Osteoblast (primary cell): ENCODE measurements at regions not wholly inside any gene's neighbourhood (a gene's known extent, or its start where the extent isn't known, plus 50 kb on each side); places are given as distances from the start of the nearest gene placed in this dataset.

ENCODE experiments used
- DNase-seq: peaks from one replicate; pipeline ENCODE4 v3.0.0; 2011; ENCODE audit warnings: low spot score, mixed read lengths; ENCODE audit not compliant: insufficient read length; ENCODE audit errors: missing footprints
- H2AFZ ChIP-seq: 2 replicates; pipeline ENCODE4 v1.6.0; 2011; ENCODE audit warnings: mild to moderate bottlenecking, low read length
- H3K27ac ChIP-seq: 2 replicates; pipeline ENCODE4 v1.5.1; 2011; ENCODE audit warnings: mild to moderate bottlenecking, low read depth, low read length, moderate library complexity
- H3K27me3 ChIP-seq: 2 replicates; pipeline ENCODE4 v1.6.0; 2012; ENCODE audit warnings: mild to moderate bottlenecking, control low read depth, inconsistent platforms, low read length, moderate library complexity; ENCODE audit not compliant: insufficient read depth
- H3K36me3 ChIP-seq: 2 replicates; pipeline ENCODE4 v1.5.1; 2011; ENCODE audit warnings: mild to moderate bottlenecking, low read length, control low read depth, moderate library complexity; ENCODE audit not compliant: insufficient read depth
- H3K4me1 ChIP-seq: 2 replicates; pipeline ENCODE4 v1.5.1; 2011; ENCODE audit warnings: mild to moderate bottlenecking, low read length, control low read depth, moderate library complexity; ENCODE audit not compliant: insufficient read depth
- H3K4me2 ChIP-seq: 2 replicates; pipeline ENCODE4 v1.6.0; 2011; ENCODE audit warnings: mild to moderate bottlenecking, low read length; ENCODE audit not compliant: insufficient read depth
- H3K4me3 ChIP-seq: fragments of 200-600 bp; sonication (generic); 3 replicates; pipeline ENCODE4 v1.5.1; 2012; ENCODE audit warnings: mild to moderate bottlenecking, low read length, inconsistent platforms; ENCODE audit not compliant: insufficient read depth
- H3K79me2 ChIP-seq: 2 replicates; pipeline ENCODE4 v1.6.0; 2012; ENCODE audit warnings: mild to moderate bottlenecking, low read length, control low read depth, inconsistent platforms; ENCODE audit not compliant: insufficient read depth
- H3K9me3 ChIP-seq: 2 replicates; pipeline ENCODE4 v1.5.1; 2011; ENCODE audit warnings: low read depth, low read length, control low read depth
- H4K20me1 ChIP-seq: 2 replicates; pipeline ENCODE4 v1.6.0; 2012; ENCODE audit warnings: mild to moderate bottlenecking, low read length, control low read depth; ENCODE audit not compliant: insufficient read depth
- TF ChIP-seq, protein P1 (sequence below): IDR thresholded peaks from 2 replicates; pipeline ENCODE4 v1.5.1; 2011; ENCODE audit warnings: mild to moderate bottlenecking, low read depth, low read length, moderate library complexity; ENCODE audit errors: extremely low read depth

DNA sequence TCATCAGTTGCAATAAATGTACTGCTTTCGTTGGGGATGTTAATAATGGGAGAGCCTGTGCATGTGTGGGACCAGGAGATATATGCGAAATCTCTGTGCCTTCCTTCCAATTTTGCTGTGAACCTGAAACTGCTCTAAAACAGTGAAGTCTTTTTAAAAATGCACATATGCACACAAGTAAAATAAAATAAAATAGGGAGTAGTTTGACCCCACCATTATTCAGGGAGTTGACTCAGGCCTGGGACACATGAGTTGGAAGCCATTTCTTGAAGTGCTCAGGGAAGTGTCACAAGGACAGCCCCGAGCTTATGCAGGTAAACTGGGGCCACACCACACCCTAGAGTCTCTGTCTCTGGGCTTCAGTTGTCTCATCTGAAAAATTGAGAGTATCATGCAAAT, 183.1 kb upstream of the POU2AF2 start:
- no peaks in the 10 kb centered on the region for H4K20me1 ChIP-seq
- no peak overlapping the region for H2AFZ ChIP-seq
- H3K4me1 ChIP-seq: peaks cover 2% of the 10 kb centered on the region
- no peak for DNase-seq
- H3K4me2 ChIP-seq: no peak overlapping the region
- no peaks in the 10 kb centered on the region for H3K27me3 ChIP-seq
- no peaks in the 10 kb centered on the region for H3K36me3 ChIP-seq
- no peak overlapping the region for H3K27ac ChIP-seq
- no peaks in the 10 kb centered on the region for H3K79me2 ChIP-seq
- H3K4me3 ChIP-seq: no peak overlapping the region
- TF ChIP-seq, protein P1, sequence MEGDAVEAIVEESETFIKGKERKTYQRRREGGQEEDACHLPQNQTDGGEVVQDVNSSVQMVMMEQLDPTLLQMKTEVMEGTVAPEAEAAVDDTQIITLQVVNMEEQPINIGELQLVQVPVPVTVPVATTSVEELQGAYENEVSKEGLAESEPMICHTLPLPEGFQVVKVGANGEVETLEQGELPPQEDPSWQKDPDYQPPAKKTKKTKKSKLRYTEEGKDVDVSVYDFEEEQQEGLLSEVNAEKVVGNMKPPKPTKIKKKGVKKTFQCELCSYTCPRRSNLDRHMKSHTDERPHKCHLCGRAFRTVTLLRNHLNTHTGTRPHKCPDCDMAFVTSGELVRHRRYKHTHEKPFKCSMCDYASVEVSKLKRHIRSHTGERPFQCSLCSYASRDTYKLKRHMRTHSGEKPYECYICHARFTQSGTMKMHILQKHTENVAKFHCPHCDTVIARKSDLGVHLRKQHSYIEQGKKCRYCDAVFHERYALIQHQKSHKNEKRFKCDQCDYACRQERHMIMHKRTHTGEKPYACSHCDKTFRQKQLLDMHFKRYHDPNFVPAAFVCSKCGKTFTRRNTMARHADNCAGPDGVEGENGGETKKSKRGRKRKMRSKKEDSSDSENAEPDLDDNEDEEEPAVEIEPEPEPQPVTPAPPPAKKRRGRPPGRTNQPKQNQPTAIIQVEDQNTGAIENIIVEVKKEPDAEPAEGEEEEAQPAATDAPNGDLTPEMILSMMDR: no peak
- H3K9me3 ChIP-seq: no peaks in the 10 kb centered on the region

DNA sequence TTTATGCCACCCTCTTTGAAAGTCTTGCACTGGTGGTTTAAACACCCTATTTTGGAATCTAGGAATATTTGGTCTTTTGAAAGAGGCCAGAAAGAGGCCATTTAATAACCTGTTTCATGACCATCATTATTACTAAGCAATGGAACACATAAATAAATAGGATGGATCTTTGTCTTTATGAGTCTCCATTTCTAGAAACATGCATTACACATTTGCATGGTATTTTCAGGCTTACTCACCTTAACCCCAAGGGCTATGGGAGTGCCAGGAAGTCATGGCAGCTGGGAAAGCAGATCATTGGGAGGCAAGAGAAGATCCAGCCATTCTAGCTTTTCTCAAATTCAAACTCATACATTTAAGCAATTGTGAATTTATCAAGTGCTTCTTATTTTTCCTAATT, 185.8 kb upstream of the POU2AF2 start:
- H3K27me3 ChIP-seq: no peaks in the 10 kb centered on the region
- no peaks in the 10 kb centered on the region for H3K9me3 ChIP-seq
- H2AFZ ChIP-seq: no peak overlapping the region
- H3K4me3 ChIP-seq: no peak overlapping the region
- H3K79me2 ChIP-seq: no peaks in the 10 kb centered on the region
- no peaks in the 10 kb centered on the region for H4K20me1 ChIP-seq
- H3K36me3 ChIP-seq: no peaks in the 10 kb centered on the region
- TF ChIP-seq, protein P1: no peak
- H3K4me1 ChIP-seq: peaks cover 2% of the 10 kb centered on the region
- no peak overlapping the region for H3K4me2 ChIP-seq
- DNase-seq: no peak
- no peak overlapping the region for H3K27ac ChIP-seq

DNA sequence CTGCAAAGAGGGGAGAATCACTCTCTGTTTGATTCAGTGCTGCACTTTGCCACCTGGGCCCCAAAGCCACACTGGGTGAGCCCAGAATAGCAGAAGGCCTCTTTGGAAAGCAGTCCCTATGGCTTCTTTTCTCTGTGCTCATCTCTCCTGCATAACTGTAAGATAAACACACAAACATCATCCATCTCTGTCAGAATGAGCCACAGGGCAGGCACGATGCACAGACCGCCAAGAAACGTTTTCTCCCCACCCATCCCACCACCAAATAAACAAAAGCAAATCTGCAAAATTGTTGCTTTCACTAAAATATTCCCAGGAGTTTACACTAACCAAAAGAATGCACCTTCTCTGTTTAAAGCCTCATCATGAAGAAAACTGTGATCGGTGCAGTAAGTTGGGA, 196.4 kb upstream of the POU2AF2 start:
- Histone ChIP-seq H4K20me1 (no peaks in the 10 kb centered on the region), H3K4me1 (no peaks in the 10 kb centered on the region), H3K79me2 (no peaks in the 10 kb centered on the region), H3K4me3 (no peak overlapping the region), H3K27me3 (no peaks in the 10 kb centered on the region), H3K9me3 (no peaks in the 10 kb centered on the region), H3K27ac (no peak overlapping the region), H2AFZ (no peak overlapping the region), H3K36me3 (no peaks in the 10 kb centered on the region), H3K4me2 (no peak overlapping the region)
- no peak for DNase-seq
- TF ChIP-seq, protein P1: no peak

DNA sequence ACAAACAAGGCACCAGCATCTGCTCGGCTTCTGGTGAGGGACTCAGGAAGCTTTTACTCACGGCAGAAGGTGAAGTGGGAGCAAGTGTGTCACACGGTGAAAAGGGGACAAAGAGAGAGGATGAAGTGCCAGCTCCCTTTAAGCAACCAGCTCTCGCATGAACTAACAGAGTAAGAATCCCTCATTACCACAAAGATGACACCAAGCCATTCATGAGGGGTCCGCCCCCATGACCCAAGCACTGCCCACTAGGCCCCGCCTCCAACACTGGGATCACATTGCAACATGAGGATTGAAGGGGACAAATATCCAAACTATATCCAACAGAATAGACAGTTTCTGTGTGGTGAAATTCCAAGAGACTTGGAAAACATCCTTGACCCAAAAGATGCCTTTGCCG, 198.2 kb upstream of the POU2AF2 start:
- Histone ChIP-seq H3K4me3 (no peak overlapping the region), H2AFZ (no peak overlapping the region), H3K4me1 (no peaks in the 10 kb centered on the region), H3K9me3 (no peaks in the 10 kb centered on the region), H3K36me3 (no peaks in the 10 kb centered on the region), H4K20me1 (no peaks in the 10 kb centered on the region), H3K79me2 (no peaks in the 10 kb centered on the region), H3K4me2 (no peak overlapping the region), H3K27ac (no peak overlapping the region), H3K27me3 (no peaks in the 10 kb centered on the region)
- TF ChIP-seq, protein P1: no peak
- DNase-seq: no peak
